GM12878 (cell line): ENCODE measurements at regions not wholly inside any gene's neighbourhood (a gene's known extent, or its start where the extent isn't known, plus 50 kb on each side); places are given as distances from the start of the nearest gene placed in this dataset.

ENCODE experiments used
- ATAC-seq: fragments of 200-7000 bp; cut with Tn5 transposase; 3 replicates; pipeline ENCODE4 v1.9.1; 2020; ENCODE audit warnings: mild to moderate bottlenecking, moderate library complexity
- BruUV-seq: library from RNA; stranded (reverse); fragments of 400-500 nt; replicated peaks from 2 replicates; lab custom pipeline; 2021; lab: Mats Ljungman, UMichigan
- CTCF ChIA-PET: fragments of 300-600 bp; sonication (Branson Sonifier 250); formaldehyde crosslinking; extraction: SDS; loops from one replicate; lab custom pipeline; 2021; ENCODE audit warnings: inconsistent platforms; lab: Yijun Ruan, JAX
- POLR2A ChIA-PET: fragments of 350-600 bp; formaldehyde crosslinking; extraction: SDS; loops from one replicate; lab custom pipeline; 2021; ENCODE audit warnings: inconsistent platforms; lab: Charles Lee
- RAD21 ChIA-PET: fragments of 300-600 bp; sonication (Branson Sonifier 250); formaldehyde crosslinking; loops from one replicate; lab custom pipeline; 2023; ENCODE audit warnings: antibody characterized with exemption; ENCODE audit not compliant: unreplicated experiment; lab: Charles Lee
- SMC1A ChIA-PET: fragments of 300-600 bp; sonication (Branson Sonifier 250); formaldehyde crosslinking; loops from one replicate; lab custom pipeline; 2023; ENCODE audit not compliant: unreplicated experiment, uncharacterized antibody; lab: Charles Lee
- DNase-seq: peaks from one replicate; pipeline ENCODE4 v3.0.0-alpha.2; 2011; ENCODE audit warnings: low read depth, low spot score
- FAIRE-seq: peaks from 3 replicates; lab custom pipeline; 2011; peaks lifted over from hg19 to GRCh38; lab: Jason Lieb, UNC
- H2AFZ ChIP-seq: 2 replicates; pipeline ENCODE4 v1.6.0; 2011; ENCODE audit warnings: low read depth, low read length, control low read depth; ENCODE audit not compliant: control insufficient read depth
- H3K27ac ChIP-seq: 2 replicates; pipeline ENCODE4 v1.5.1; 2011; ENCODE audit warnings: control low read depth; ENCODE audit not compliant: control insufficient read depth, insufficient read depth
- H3K27me3 ChIP-seq, 2 experiments: replicated peaks in 1 of 2; 2 replicates each; pipeline versions ENCODE4 v1.6.0 to v1.6.1; 2011; ENCODE audit warnings: low read length in 1 of 2; ENCODE audit not compliant: control insufficient read depth in 2 of 2, insufficient read depth in 2 of 2
- H3K36me3 ChIP-seq, 2 experiments: 2 replicates each; pipeline ENCODE4 v1.5.1; 2011; ENCODE audit warnings: low read length in 1 of 2; ENCODE audit not compliant: control insufficient read depth in 2 of 2, insufficient read depth in 2 of 2
- H3K4me1 ChIP-seq: 2 replicates; pipeline ENCODE4 v1.6.1; 2011; ENCODE audit warnings: mild to moderate bottlenecking, low read length, moderate library complexity, mixed read lengths; ENCODE audit not compliant: control insufficient read depth, insufficient read depth
- H3K4me2 ChIP-seq: 2 replicates; pipeline ENCODE4 v1.6.0; 2011; ENCODE audit warnings: control low read depth; ENCODE audit not compliant: control insufficient read depth, insufficient read depth
- H3K4me3 ChIP-seq: fragments of 200-600 bp; sonication (generic); 2 replicates; pipeline ENCODE4 v1.5.1; 2016
- H3K79me2 ChIP-seq: 2 replicates; pipeline ENCODE4 v1.6.0; 2011; ENCODE audit warnings: low read length; ENCODE audit not compliant: control insufficient read depth, insufficient read depth
- H3K9ac ChIP-seq: 2 replicates; pipeline ENCODE4 v1.8.0; 2011; ENCODE audit warnings: low read length, control low read depth, mixed read lengths; ENCODE audit not compliant: control insufficient read depth, insufficient read depth
- H3K9me3 ChIP-seq: replicated peaks from 3 replicates; pipeline ENCODE4 v1.5.1; 2011; ENCODE audit warnings: mild to moderate bottlenecking, low read length; ENCODE audit not compliant: control insufficient read depth, insufficient read depth
- H4K20me1 ChIP-seq: 2 replicates; pipeline ENCODE4 v1.6.0; 2011; ENCODE audit not compliant: control insufficient read depth, insufficient read depth
- BRCA1 ChIP-seq: IDR thresholded peaks from 2 replicates; pipeline ENCODE4 v1.6.1; 2011; ENCODE audit warnings: low read depth, low read length, improper control_type of control experiment
- CEBPB ChIP-seq, 2 experiments: fragments of 150-350 bp in 1 of 2; IDR thresholded peaks; 2 replicates each; pipeline ENCODE4 v1.6.1; 2012 to 2014; ENCODE audit warnings: low read depth in 2 of 2, low read length in 2 of 2, borderline replicate concordance in 1 of 2, inconsistent platforms in 1 of 2
- EP300 ChIP-seq, 2 experiments: fragments of 150-350 bp in 1 of 2; IDR thresholded peaks; 2 replicates each; pipeline ENCODE4 v1.6.1; 2011 to 2012; ENCODE audit warnings: low read depth in 2 of 2, low read length in 2 of 2, borderline replicate concordance in 1 of 2, improper control_type of control experiment in 1 of 2, inconsistent platforms in 1 of 2; ENCODE audit not compliant: control insufficient read depth in 1 of 2
- GATAD2B ChIP-seq: fragments of 450-650 bp; conservative IDR thresholded peaks from 2 replicates; pipeline ENCODE4 v1.6.1; 2017; ENCODE audit warnings: low read depth, mild to moderate bottlenecking, moderate library complexity
- IKZF2 ChIP-seq, 2 experiments: fragments of 450-650 bp; IDR thresholded peaks; 2 replicates each; pipeline ENCODE4 v1.6.1; 2017; ENCODE audit warnings: mild to moderate bottlenecking in 2 of 2, moderate library complexity in 2 of 2
- IRF4 ChIP-seq: IDR thresholded peaks from 2 replicates; pipeline ENCODE4 v1.6.1; 2011; ENCODE audit warnings: low read depth, low read length
- JUNB ChIP-seq: IDR thresholded peaks from 2 replicates; pipeline ENCODE4 v1.6.1; 2016; ENCODE audit warnings: antibody characterized with exemption, mild to moderate bottlenecking
- RUNX3 ChIP-seq: IDR thresholded peaks from 2 replicates; pipeline ENCODE4 v1.6.1; 2012; ENCODE audit warnings: low read length, inconsistent platforms
- TAF1 ChIP-seq: IDR thresholded peaks from 2 replicates; pipeline ENCODE4 v1.6.1; 2011; ENCODE audit warnings: mild to moderate bottlenecking, low read depth, low read length, borderline replicate concordance
- TBL1XR1 ChIP-seq: IDR thresholded peaks from 2 replicates; pipeline ENCODE4 v1.6.1; 2012; ENCODE audit warnings: low read depth, low read length, improper control_type of control experiment
- ZNF207 ChIP-seq: fragments of 450-650 bp; IDR thresholded peaks from 2 replicates; pipeline ENCODE4 v1.6.1; 2014; ENCODE audit warnings: antibody characterized with exemption, mild to moderate bottlenecking, borderline replicate concordance
- ZSCAN29 ChIP-seq: fragments of 450-650 bp; IDR thresholded peaks from 2 replicates; pipeline ENCODE4 v1.6.1; 2017; ENCODE audit warnings: mild to moderate bottlenecking, moderate library complexity
- WGBS: methylation state at CpG from one replicate; pipeline ENCODE4 v1.1.6; 2016; ENCODE audit warnings: low lambda C conversion rate; ENCODE audit not compliant: insufficient replicate concordance, insufficient coverage; ENCODE audit errors: missing lambda C conversion rate; 5-methylcytosine and 5-hydroxymethylcytosine counted together
- in situ Hi-C: fragments of 300-500 bp; cut with MboI; formaldehyde crosslinking; loops from 9 replicates; pipeline ENCODE4 v1.14.3; 2018; ENCODE audit warnings: mixed read lengths
- intact Hi-C: fragments of 100-400 bp; cut with micrococcal nuclease; formaldehyde crosslinking; loops from one replicate; pipeline ENCODE4 v1.14.2; 2022; ENCODE audit not compliant: unreplicated experiment
- TF ChIP-seq, protein P1 (sequence below): fragments of 450-650 bp; IDR thresholded peaks from 2 replicates; pipeline ENCODE4 v1.6.1; 2017; ENCODE audit warnings: borderline replicate concordance
- TF ChIP-seq, protein P2 (sequence below): IDR thresholded peaks from 2 replicates; pipeline ENCODE4 v1.6.1; 2011; ENCODE audit warnings: borderline replicate concordance, low read depth, mild to moderate bottlenecking, moderate library complexity, mixed read lengths, low read length; ENCODE audit not compliant: insufficient read depth; ENCODE audit errors: extremely low read length
- TF ChIP-seq, protein P3 (sequence below): IDR thresholded peaks from 2 replicates; pipeline ENCODE4 v1.6.1; 2012; ENCODE audit warnings: mild to moderate bottlenecking, low read depth, low read length
- TF ChIP-seq, protein P4 (sequence below): fragments of 450-650 bp; formaldehyde crosslinking; IDR thresholded peaks from 2 replicates; pipeline ENCODE4 v1.4.0; 2020; ENCODE audit warnings: mild to moderate bottlenecking, moderate library complexity

- no peak overlapping the region for H3K9ac ChIP-seq
- no TSS peak for BruUV-seq
- no peak for DNase-seq
- ATAC-seq = no peak
- in situ Hi-C loops = no loop called here
- no peak overlapping the region for H3K27ac ChIP-seq
- peaks cover 2% of the 10 kb centered on the region; the same call in 2 of the 3 replicates for H3K9me3 ChIP-seq
- SMC1A ChIA-PET = no interaction called here
- H3K79me2 ChIP-seq = no peaks in the 10 kb centered on the region
- H3K36me3 ChIP-seq = no peaks in the 10 kb centered on the region
- POLR2A ChIA-PET = no interaction called here
- CTCF ChIA-PET = no interaction called here
- no peaks in the 10 kb centered on the region for H3K4me1 ChIP-seq
- no peak overlapping the region for H3K4me2 ChIP-seq
- H3K27me3 ChIP-seq = no peaks in the 10 kb centered on the region; a peak in 1 of 4 replicates
- RAD21 ChIA-PET = interaction anchor here (1.0 kb wide), 1 partner anchor 16 kb away, joined by 3 read pairs; no protein-coding TSS in a partner anchor
- H4K20me1 ChIP-seq = no peaks in the 10 kb centered on the region
- WGBS = 28% methylated on average over 5 of the region's 5 CpGs
- H3K4me3 ChIP-seq = no peak overlapping the region
- FAIRE-seq = no peak
- intact Hi-C loops = no loop called here
- H2AFZ ChIP-seq = no peak overlapping the region
- no peak for TF ChIP-seq CEBPB (IDR thresholded peaks at IDR 0.05; ENCODE audit: borderline replicate concordance in 1 of 2, low read depth in 2 of 2, low read length in 2 of 2)
- no peak for TF ChIP-seq IKZF2 (IDR thresholded peaks at IDR 0.05)
- TF ChIP-seq, protein P1, sequence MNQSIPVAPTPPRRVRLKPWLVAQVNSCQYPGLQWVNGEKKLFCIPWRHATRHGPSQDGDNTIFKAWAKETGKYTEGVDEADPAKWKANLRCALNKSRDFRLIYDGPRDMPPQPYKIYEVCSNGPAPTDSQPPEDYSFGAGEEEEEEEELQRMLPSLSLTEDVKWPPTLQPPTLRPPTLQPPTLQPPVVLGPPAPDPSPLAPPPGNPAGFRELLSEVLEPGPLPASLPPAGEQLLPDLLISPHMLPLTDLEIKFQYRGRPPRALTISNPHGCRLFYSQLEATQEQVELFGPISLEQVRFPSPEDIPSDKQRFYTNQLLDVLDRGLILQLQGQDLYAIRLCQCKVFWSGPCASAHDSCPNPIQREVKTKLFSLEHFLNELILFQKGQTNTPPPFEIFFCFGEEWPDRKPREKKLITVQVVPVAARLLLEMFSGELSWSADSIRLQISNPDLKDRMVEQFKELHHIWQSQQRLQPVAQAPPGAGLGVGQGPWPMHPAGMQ = no peak
- TF ChIP-seq GATAD2B = no peak
- no peak for TF ChIP-seq TAF1
- no peak for TF ChIP-seq JUNB
- TF ChIP-seq, protein P2, sequence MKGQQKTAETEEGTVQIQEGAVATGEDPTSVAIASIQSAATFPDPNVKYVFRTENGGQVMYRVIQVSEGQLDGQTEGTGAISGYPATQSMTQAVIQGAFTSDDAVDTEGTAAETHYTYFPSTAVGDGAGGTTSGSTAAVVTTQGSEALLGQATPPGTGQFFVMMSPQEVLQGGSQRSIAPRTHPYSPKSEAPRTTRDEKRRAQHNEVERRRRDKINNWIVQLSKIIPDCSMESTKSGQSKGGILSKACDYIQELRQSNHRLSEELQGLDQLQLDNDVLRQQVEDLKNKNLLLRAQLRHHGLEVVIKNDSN = no peak
- no peak for TF ChIP-seq ZNF207
- no peak for TF ChIP-seq EP300 (IDR thresholded peaks at IDR 0.05; ENCODE audit: borderline replicate concordance in 1 of 2, control insufficient read depth in 1 of 2, low read depth in 2 of 2, low read length in 2 of 2)
- TF ChIP-seq, protein P3, sequence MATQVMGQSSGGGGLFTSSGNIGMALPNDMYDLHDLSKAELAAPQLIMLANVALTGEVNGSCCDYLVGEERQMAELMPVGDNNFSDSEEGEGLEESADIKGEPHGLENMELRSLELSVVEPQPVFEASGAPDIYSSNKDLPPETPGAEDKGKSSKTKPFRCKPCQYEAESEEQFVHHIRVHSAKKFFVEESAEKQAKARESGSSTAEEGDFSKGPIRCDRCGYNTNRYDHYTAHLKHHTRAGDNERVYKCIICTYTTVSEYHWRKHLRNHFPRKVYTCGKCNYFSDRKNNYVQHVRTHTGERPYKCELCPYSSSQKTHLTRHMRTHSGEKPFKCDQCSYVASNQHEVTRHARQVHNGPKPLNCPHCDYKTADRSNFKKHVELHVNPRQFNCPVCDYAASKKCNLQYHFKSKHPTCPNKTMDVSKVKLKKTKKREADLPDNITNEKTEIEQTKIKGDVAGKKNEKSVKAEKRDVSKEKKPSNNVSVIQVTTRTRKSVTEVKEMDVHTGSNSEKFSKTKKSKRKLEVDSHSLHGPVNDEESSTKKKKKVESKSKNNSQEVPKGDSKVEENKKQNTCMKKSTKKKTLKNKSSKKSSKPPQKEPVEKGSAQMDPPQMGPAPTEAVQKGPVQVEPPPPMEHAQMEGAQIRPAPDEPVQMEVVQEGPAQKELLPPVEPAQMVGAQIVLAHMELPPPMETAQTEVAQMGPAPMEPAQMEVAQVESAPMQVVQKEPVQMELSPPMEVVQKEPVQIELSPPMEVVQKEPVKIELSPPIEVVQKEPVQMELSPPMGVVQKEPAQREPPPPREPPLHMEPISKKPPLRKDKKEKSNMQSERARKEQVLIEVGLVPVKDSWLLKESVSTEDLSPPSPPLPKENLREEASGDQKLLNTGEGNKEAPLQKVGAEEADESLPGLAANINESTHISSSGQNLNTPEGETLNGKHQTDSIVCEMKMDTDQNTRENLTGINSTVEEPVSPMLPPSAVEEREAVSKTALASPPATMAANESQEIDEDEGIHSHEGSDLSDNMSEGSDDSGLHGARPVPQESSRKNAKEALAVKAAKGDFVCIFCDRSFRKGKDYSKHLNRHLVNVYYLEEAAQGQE = no peak
- TF ChIP-seq, protein P4, sequence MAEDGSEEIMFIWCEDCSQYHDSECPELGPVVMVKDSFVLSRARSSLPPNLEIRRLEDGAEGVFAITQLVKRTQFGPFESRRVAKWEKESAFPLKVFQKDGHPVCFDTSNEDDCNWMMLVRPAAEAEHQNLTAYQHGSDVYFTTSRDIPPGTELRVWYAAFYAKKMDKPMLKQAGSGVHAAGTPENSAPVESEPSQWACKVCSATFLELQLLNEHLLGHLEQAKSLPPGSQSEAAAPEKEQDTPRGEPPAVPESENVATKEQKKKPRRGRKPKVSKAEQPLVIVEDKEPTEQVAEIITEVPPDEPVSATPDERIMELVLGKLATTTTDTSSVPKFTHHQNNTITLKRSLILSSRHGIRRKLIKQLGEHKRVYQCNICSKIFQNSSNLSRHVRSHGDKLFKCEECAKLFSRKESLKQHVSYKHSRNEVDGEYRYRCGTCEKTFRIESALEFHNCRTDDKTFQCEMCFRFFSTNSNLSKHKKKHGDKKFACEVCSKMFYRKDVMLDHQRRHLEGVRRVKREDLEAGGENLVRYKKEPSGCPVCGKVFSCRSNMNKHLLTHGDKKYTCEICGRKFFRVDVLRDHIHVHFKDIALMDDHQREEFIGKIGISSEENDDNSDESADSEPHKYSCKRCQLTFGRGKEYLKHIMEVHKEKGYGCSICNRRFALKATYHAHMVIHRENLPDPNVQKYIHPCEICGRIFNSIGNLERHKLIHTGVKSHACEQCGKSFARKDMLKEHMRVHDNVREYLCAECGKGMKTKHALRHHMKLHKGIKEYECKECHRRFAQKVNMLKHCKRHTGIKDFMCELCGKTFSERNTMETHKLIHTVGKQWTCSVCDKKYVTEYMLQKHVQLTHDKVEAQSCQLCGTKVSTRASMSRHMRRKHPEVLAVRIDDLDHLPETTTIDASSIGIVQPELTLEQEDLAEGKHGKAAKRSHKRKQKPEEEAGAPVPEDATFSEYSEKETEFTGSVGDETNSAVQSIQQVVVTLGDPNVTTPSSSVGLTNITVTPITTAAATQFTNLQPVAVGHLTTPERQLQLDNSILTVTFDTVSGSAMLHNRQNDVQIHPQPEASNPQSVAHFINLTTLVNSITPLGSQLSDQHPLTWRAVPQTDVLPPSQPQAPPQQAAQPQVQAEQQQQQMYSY = no peak
- no peak for TF ChIP-seq IRF4
- no peak for TF ChIP-seq BRCA1
- TF ChIP-seq ZSCAN29 = no peak
- TF ChIP-seq RUNX3 = no peak
- TF ChIP-seq TBL1XR1 = no peak
Observed at GRCh38 chr20:50322703-50323131, 132.1 kb downstream of the CEBPB start.
